ENCODE measurements at regions not wholly inside any gene's neighbourhood (a gene's known extent, or its start where the extent isn't known, plus 50 kb on each side); places are given as distances from the start of the nearest gene placed in this dataset.

DNA sequence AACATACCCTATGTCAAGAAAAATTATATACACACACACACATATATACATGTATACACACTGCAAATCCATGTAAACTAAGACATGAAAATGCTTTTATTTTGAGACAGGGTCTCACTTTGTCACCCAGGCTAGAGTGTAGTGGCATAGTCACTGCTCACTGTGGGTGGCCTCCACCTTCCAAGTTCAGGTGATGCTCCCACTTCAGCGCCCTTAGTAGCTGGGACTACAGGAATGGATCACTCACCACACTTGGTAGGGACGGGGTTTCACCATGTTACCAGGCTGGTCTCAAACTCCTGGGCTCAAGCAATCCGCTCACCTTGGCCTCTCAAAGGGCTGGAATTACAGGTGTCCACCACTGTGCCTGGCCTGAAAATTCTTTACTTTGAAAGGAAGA, 617.6 kb downstream of the NYAP2 start:
- DNase-seq = no peak

GRCh38 chr2:226011716-226012450, 612.4 kb downstream of the NYAP2 start:
- DNase-seq = no peak

DNA sequence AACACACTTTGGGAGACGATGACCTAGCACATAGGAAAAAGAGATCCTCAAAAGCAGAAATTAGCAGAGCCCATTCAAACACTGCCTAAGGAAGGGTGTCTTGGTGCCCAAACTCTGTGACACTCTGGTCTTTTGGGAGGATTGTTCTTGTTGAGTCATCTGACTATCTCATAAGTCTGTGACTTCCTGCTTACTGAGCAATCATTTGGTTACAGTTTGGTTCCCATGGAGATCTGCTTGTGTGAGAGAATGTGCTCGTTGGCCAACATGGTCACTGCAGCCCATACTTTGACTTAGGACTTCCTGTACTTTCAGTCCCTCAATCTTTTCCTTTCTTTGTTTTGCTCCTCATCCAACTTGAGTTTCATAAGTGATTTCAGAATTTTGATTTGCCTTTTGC, 602.9 kb downstream of the NYAP2 start:
- DNase-seq = no peak

DNA sequence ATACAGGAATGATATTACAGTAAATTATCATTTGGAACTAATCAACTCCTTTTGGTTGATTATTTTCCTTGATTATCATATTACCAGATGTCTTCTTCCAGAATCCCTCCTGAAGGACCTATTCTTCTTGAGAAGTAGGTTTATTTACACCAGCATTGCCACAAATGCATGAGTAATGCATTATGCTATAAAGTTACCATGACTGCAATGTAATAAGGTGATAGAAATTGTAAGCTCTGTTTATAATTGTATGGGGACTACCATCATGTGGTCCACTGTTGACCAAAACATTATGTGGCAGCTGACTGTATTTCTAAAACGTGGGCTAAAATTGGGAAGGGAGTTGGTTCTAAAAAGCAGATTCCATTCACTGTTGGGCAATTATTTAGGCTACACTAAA, 602.2 kb downstream of the NYAP2 start:
- no peak for DNase-seq

GRCh38 chr2:225999692-226000091, 600.2 kb downstream of the NYAP2 start:
- no peak for DNase-seq

DNA sequence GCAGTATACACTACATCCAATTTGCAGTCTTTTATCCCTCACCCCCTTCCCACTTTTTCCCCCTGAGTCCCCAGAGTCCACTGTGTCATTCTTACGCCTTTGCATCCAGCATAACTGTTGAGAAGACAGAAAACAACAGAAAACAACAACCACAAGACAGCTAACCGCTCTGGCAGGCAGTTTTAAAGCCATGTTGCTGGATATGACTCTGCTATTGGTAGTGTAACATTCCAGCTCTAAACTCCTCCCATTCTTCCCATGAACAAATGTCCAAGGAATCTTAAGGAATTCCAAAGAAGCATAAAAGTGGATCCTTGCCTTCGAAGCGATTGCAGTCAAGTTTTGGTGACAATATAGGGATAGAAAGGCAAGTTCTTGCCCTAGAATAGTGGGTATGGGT, 599.1 kb downstream of the NYAP2 start:
- no peak for DNase-seq

DNA sequence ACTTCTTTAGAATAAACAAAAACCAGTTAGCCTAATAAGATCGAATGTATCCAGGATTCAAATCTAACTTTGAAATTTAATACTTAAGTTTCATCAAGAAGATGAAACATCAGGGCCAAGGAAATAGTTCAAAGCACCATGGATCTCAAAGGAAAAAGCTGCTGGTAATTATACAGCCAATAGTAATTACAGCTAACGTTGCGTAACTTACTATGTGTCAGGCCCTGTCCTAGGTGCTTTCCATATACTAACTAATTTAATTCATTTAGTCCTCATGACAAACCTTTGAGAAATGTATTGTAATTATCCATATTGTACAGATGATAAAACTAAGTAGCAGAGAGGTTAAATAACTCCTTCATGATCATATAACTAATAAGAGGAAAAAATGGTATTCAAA, 598.6 kb downstream of the NYAP2 start:
- DNase-seq = no peak

- no peak for DNase-seq
Measured at GRCh38 chr2:225996462-225996828, 596.9 kb downstream of the NYAP2 start.

GRCh38 chr2:225995796-225996461, 596.4 kb downstream of the NYAP2 start:
- DNase-seq = no peak

DNA sequence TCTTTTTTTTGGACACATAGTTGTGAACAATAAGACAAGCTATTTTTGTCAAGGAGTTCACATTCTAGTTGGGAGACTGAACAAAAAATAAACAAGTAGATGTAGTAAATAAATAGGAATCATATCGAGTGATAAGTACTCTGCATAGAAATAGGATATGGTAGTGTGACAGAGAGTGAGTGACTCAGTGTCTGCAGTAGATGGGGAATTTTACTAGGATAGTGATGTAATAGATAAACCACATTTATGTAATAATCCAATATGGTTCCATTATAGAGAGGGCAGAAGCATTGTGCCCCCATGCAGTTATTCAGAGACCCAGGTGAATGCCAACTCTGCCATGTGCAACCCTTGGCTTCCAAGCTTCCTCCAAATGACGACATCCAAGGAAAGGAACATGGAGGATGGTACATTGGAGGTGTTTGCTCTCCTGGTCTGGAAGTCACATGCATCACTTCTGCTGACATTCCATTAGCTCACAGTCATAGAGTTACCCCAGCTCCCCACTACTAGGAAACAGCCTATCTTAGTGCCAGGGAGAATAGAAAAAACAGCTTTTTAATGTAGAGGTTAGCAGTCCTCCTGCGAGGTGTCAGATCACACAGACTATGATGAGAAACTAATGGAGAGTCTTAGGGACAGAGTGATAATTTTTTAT, 595.4 kb downstream of the NYAP2 start:
- DNase-seq = no peak

- DNase-seq = no peak
Measured at GRCh38 chr2:225993430-225993829, 593.9 kb downstream of the NYAP2 start.

GRCh38 chr2:225989809-225990208, 590.3 kb downstream of the NYAP2 start:
- DNase-seq = no peak

GRCh38 chr2:225980372-225980771, 580.9 kb downstream of the NYAP2 start:
- DNase-seq = no peak

GRCh38 chr2:225971433-225971832, 571.9 kb downstream of the NYAP2 start:
- DNase-seq = no peak

GRCh38 chr2:225948903-225949302, 549.4 kb downstream of the NYAP2 start:
- DNase-seq = no peak

GRCh38 chr2:225938991-225939390, 539.5 kb downstream of the NYAP2 start:
- no peak for DNase-seq

GRCh38 chr2:225937625-225938187, 538.2 kb downstream of the NYAP2 start:
- DNase-seq = no peak

DNA sequence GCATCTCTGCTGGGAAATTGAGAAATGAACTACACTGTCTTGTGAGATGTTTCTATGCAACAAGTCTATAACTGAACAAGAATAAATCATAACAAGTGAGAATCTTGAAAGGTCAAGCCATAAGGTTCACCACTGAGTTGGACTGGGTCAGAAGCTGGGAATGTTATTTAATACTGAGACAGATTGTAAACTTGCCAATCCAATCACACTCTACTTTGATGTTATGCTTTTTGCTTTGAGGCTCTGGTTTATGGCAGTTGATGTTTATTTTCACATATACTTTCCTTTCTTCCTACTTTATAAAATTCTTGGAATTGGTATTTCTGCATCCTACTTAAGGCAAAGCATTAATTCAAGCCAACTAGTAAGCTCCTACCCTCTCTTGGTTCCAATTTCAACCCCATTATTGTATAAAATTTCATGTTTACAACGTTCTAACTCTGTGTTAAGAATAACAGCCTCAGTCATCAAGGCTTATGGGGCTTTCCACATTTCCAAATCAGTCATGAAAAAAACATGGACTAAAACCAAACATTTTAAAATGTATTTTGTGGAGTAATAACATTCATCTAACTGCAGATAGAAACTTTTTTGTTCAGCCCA, 533.4 kb downstream of the NYAP2 start:
- DNase-seq = no peak

DNA sequence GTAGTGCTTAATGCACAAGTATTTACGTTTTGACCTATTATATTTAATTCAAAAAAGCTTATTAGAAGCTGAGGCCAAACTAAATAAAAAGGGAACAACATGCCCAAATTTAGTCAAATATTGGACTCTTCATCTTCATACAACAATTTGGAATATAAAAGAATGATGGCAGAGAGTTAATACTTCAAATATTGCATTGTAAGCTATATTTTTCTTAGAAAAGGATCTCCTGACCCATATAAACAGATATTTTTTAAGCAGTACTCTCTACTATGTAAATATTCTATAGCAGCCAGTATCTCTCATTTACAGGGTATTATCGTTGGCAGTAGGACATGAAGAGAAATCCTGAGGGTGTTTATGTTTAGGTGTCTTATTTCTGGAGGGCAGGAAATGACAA, 531.2 kb downstream of the NYAP2 start:
- DNase-seq = no peak

DNA sequence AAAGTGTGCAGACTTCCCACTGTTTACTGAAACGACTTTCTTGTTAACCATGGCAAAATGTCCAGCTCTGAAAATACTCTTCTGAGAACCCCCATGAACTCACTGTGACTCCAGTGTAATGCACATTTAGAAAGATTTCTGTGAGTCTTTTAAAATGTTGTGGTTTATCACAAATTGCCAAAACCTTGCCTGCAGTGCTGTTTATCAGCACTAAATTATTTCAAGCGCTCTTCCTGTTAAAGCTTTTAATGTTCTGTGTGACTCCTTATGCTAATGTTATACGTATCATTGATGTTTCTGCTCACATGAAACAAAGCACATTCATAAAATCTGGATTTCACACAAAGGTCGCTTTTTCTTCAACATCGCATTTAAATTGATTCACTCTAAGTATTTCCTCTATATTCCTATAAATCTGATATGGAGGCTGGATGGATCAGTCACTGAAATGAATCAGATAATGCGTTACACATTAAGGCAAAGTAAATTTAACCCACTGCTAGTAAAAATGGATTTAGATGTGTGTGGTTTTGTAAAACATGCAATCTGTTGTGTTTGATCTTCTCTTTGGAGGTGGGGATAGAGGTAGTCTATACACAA, 521.2 kb downstream of the NYAP2 start:
- DNase-seq = no peak

DNA sequence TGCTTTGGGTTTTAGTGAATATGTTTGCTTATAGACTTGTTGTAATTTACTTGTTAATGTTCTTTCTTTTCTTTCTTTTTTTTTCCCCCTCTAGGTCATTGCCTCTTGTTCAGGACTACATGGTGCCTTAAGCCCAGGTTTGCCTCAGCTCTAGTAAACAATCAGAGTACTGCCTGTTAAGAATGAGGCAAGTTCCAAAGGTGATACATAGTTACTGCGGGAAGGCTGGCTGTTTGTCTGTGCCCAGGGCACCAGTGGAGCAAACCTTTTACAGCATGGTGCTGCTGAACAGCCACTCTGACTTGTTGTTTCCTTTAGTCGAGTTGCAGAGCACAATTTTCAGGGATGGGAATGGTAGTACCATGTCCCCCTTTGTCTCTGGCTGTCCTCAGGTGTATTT, 517.2 kb downstream of the NYAP2 start:
- no peak for DNase-seq

DNA sequence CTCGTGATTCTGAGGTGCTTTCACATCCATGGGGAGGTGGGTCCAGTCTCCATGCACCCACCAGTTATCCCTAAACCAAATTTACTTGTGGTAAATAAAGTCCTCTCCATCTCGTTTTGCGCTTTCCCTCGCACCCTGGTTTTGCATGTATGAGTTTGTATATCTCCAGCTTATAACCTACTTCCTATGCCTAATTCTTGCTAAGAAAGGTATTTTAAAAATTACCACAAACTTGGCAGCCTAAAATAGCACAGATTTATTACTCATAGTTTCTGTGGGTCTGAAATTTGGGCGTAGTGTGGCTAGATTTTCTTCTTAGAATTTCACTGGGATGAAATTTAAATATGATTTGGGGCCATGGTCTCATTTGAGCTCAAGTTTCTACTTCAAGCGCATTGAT, 511.5 kb downstream of the NYAP2 start:
- DNase-seq = no peak

- DNase-seq = no peak
Measured at GRCh38 chr2:225895126-225895525, 495.6 kb downstream of the NYAP2 start.

All from NCI-H1105 (cell line).